ENCODE measurements at regions not wholly inside any gene's neighbourhood (a gene's known extent, or its start where the extent isn't known, plus 50 kb on each side); places are given as distances from the start of the nearest gene placed in this dataset.

DNA sequence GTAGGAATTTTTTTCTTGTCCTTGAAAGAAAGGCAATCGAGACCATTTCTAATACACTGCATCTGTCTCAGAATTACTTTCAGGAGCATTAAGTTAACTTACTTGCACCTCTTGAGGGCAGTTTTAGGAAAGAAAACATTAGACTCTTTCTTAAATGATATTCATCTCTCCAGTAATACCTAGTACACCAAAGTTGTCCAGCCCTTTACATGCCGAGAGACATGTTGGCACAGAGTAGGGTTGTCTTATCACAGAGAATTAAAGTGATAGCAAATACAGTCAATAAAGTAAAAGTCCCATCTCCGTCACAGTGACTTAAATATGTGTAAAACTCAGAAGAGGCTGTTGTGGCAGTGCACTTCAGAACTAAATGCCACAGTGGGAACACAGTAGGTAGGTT is 154.3 kb upstream of the KCNN2 start:
- no peak overlapping the region for H3K27ac ChIP-seq (ENCODE audit: low read length)
- no peaks in the 10 kb centered on the region for H3K4me1 ChIP-seq (ENCODE audit: insufficient read depth, low read length)
- H3K27me3 ChIP-seq (ENCODE audit: insufficient read depth, low read length) = no peaks in the 10 kb centered on the region
- H3K36me3 ChIP-seq (ENCODE audit: insufficient read depth, low read depth, low read length) = no peaks in the 10 kb centered on the region
- no peak overlapping the region for H3K9ac ChIP-seq (ENCODE audit: low read depth, low read length)
- no peaks in the 10 kb centered on the region for H3K9me3 ChIP-seq (ENCODE audit: insufficient read depth, low read depth, low read length)
- H3K4me3 ChIP-seq (ENCODE audit: low read length) = no peak overlapping the region

- no peaks in the 10 kb centered on the region for H3K36me3 ChIP-seq (ENCODE audit: insufficient read depth, low read depth, low read length)
- H3K9ac ChIP-seq (ENCODE audit: low read depth, low read length) = no peak overlapping the region
- no peaks in the 10 kb centered on the region for H3K4me1 ChIP-seq (ENCODE audit: insufficient read depth, low read length)
- no peaks in the 10 kb centered on the region for H3K27me3 ChIP-seq (ENCODE audit: insufficient read depth, low read length)
- no peaks in the 10 kb centered on the region for H3K9me3 ChIP-seq (ENCODE audit: insufficient read depth, low read depth, low read length)
- H3K27ac ChIP-seq (ENCODE audit: low read length) = no peak overlapping the region
- H3K4me3 ChIP-seq (ENCODE audit: low read length) = no peak overlapping the region
These were observed 153.8 kb upstream of the KCNN2 start for GRCh38 chr5:114208120-114208519.

DNA sequence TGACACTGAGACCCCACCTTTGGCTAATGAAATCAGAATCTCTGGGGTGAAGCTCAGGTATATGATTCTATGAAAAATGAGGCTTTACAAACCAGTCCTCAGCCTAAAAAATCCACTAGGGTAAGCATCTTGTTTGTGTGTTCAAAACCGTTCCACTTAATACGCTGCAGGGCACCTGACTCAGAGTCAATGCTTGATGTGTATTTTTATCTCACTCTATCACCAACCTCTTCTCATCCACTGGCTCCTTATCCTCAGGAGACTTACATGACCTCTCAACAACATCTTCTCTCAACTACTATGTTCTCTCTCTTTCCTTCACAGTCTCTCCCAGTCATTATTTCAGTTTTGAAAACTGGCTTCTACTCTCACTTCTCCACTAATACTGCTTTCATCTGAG is 153.3 kb upstream of the KCNN2 start:
- Histone ChIP-seq H3K36me3 (ENCODE audit: insufficient read depth, low read depth, low read length) (no peaks in the 10 kb centered on the region), H3K27ac (ENCODE audit: low read length) (no peak overlapping the region), H3K9me3 (ENCODE audit: insufficient read depth, low read depth, low read length) (no peaks in the 10 kb centered on the region), H3K9ac (ENCODE audit: low read depth, low read length) (no peak overlapping the region), H3K4me3 (ENCODE audit: low read length) (no peak overlapping the region), H3K4me1 (ENCODE audit: insufficient read depth, low read length) (no peaks in the 10 kb centered on the region), H3K27me3 (ENCODE audit: insufficient read depth, low read length) (no peaks in the 10 kb centered on the region)

GRCh38 chr5:114210662-114211061 is 151.2 kb upstream of the KCNN2 start:
- no peaks in the 10 kb centered on the region for H3K36me3 ChIP-seq (ENCODE audit: insufficient read depth, low read depth, low read length)
- no peaks in the 10 kb centered on the region for H3K4me1 ChIP-seq (ENCODE audit: insufficient read depth, low read length)
- H3K9ac ChIP-seq (ENCODE audit: low read depth, low read length) = no peak overlapping the region
- H3K9me3 ChIP-seq (ENCODE audit: insufficient read depth, low read depth, low read length) = no peaks in the 10 kb centered on the region
- no peaks in the 10 kb centered on the region for H3K27me3 ChIP-seq (ENCODE audit: insufficient read depth, low read length)
- no peak overlapping the region for H3K4me3 ChIP-seq (ENCODE audit: low read length)
- H3K27ac ChIP-seq (ENCODE audit: low read length) = no peak overlapping the region

DNA sequence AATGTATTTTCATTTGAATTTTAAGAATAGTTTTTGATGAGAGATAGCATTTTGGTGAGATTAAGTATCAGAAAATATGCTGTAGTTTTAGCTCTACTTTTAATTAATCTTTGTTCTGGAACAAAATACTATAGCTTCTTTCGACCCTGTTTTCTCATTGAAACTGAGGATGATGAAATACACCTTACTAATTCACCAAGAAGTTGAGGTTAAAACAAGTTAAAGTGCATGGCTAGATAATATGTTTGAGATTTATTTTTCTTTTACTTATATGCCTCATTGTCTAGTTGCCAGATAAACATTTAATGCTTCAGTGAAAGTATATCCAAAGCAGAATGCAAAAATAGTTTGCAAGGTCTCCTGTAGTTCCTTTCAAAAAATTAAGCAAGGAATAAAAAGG is 140.1 kb upstream of the KCNN2 start:
- no peak overlapping the region for H3K9ac ChIP-seq (ENCODE audit: low read depth, low read length)

DNA sequence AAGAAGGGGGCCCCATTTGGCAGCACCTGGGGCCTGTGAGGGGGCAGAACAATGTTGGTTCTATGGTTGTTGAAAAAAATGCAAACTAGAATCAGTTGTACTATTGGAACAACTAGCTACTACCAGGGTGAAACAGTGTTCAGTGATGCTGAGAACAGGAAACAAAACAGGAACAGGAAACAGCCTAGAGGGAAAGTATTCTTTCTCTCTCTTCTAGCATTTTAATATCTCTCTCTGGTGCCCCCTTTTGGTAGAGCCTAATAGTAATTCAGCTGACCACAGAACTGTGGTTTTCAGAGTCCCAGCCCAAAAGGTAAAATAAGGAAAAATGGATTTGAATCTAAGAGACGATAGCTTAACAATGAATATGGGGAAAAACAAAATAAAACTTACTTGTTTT is 138.0 kb upstream of the KCNN2 start:
- Histone ChIP-seq H3K9me3 (ENCODE audit: insufficient read depth, low read depth, low read length) (no peaks in the 10 kb centered on the region), H3K36me3 (ENCODE audit: insufficient read depth, low read depth, low read length) (no peaks in the 10 kb centered on the region), H3K27me3 (ENCODE audit: insufficient read depth, low read length) (no peaks in the 10 kb centered on the region), H3K27ac (ENCODE audit: low read length) (no peak overlapping the region), H3K9ac (ENCODE audit: low read depth, low read length) (no peak overlapping the region), H3K4me3 (ENCODE audit: low read length) (no peak overlapping the region), H3K4me1 (ENCODE audit: insufficient read depth, low read length) (no peaks in the 10 kb centered on the region)

More for the DNA sequence above, 140.1 kb upstream of the KCNN2 start:
- H3K36me3 ChIP-seq (ENCODE audit: insufficient read depth, low read depth, low read length) = no peaks in the 10 kb centered on the region
- H3K27ac ChIP-seq (ENCODE audit: low read length) = no peak overlapping the region
- H3K4me3 ChIP-seq (ENCODE audit: low read length) = no peak overlapping the region
- no peaks in the 10 kb centered on the region for H3K27me3 ChIP-seq (ENCODE audit: insufficient read depth, low read length)
- no peaks in the 10 kb centered on the region; the same call in 1 of the 2 replicates for H3K9me3 ChIP-seq (ENCODE audit: insufficient read depth, low read depth, low read length)
- H3K4me1 ChIP-seq (ENCODE audit: insufficient read depth, low read length) = no peaks in the 10 kb centered on the region

- Histone ChIP-seq H3K4me3 (ENCODE audit: low read length) (no peak overlapping the region), H3K36me3 (ENCODE audit: insufficient read depth, low read depth, low read length) (no peaks in the 10 kb centered on the region)
These were observed 124.1 kb upstream of the KCNN2 start for GRCh38 chr5:114237766-114238165.

DNA sequence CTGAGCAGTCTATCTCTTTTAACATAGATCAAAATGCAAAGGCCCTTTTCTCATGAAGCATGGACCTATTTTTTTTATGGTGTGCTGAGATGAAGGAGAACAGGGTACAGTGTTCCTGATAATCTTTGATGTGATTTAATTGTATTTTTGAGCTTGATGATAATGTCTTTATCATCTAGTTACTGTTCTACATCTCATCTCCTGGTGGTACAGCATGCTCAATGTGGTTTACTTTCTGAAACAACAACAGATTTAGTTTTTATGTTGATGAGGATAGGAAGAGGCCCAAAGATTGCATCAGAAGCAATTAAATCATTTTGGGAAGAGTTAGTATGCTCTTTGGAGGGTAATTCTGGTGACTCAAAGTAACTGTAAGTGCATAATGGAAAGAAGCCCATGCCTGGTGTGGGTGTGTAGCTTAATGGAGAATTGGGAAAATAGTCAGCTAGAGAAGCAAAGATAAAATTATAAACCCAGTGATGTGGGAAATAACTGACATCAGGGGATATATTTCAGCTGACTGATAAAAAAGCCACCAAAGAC is 123.0 kb upstream of the KCNN2 start:
- H3K9me3 ChIP-seq (ENCODE audit: insufficient read depth, low read depth, low read length) = no peaks in the 10 kb centered on the region
- no peaks in the 10 kb centered on the region for H3K27me3 ChIP-seq (ENCODE audit: insufficient read depth, low read length)
- H3K4me3 ChIP-seq (ENCODE audit: low read length) = no peak overlapping the region
- no peaks in the 10 kb centered on the region for H3K4me1 ChIP-seq (ENCODE audit: insufficient read depth, low read length)
- no peaks in the 10 kb centered on the region for H3K36me3 ChIP-seq (ENCODE audit: insufficient read depth, low read depth, low read length)
- no peak overlapping the region for H3K27ac ChIP-seq (ENCODE audit: low read length)
- H3K9ac ChIP-seq (ENCODE audit: low read depth, low read length) = no peak overlapping the region

More at GRCh38 chr5:114237766-114238165, 124.1 kb upstream of the KCNN2 start:
- H3K9me3 ChIP-seq (ENCODE audit: insufficient read depth, low read depth, low read length) = no peaks in the 10 kb centered on the region
- H3K27ac ChIP-seq (ENCODE audit: low read length) = no peak overlapping the region
- H3K4me1 ChIP-seq (ENCODE audit: insufficient read depth, low read length) = no peaks in the 10 kb centered on the region
- H3K27me3 ChIP-seq (ENCODE audit: insufficient read depth, low read length) = no peaks in the 10 kb centered on the region
- H3K9ac ChIP-seq (ENCODE audit: low read depth, low read length) = no peak overlapping the region

DNA sequence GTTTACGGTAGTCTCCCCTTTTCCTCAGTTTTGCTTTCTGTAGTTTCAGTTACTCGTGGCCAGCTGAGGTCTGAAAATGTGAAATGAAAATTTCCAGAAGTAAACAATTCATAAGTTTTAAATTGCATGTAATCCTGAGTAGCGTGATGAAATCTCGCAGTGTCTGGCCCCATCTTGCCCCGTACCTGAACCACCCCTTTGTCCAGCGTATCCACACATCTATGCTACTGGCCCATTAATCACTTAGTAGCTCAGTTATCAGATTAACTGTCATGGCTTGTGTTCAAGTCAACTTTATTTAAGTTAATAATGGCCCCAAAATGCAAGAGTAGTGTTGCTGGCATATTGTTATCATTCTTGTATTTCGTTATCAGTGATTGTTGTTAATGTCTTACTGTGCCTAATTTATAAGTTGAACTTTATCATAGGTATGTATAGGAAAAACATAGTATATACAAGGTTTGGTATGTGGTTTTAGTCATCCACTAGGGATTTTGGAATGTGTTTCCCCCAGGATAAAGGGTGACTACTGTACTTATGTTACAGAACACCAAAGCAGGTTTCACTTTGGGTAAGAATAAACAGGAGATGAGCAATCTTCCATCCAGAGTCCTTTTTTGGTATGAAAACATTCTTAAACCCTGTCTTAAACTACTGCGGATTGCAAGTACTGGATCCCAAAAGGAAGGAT is 118.4 kb upstream of the KCNN2 start:
- Histone ChIP-seq H3K4me1 (ENCODE audit: insufficient read depth, low read length) (no peaks in the 10 kb centered on the region), H3K9me3 (ENCODE audit: insufficient read depth, low read depth, low read length) (no peaks in the 10 kb centered on the region), H3K36me3 (ENCODE audit: insufficient read depth, low read depth, low read length) (no peaks in the 10 kb centered on the region), H3K27me3 (ENCODE audit: insufficient read depth, low read length) (no peaks in the 10 kb centered on the region), H3K27ac (ENCODE audit: low read length) (no peak overlapping the region), H3K9ac (ENCODE audit: low read depth, low read length) (no peak overlapping the region), H3K4me3 (ENCODE audit: low read length) (no peak overlapping the region)

- Histone ChIP-seq H3K36me3 (ENCODE audit: insufficient read depth, low read depth, low read length) (no peaks in the 10 kb centered on the region), H3K4me3 (ENCODE audit: low read length) (no peak overlapping the region), H3K27ac (ENCODE audit: low read length) (no peak overlapping the region), H3K9ac (ENCODE audit: low read depth, low read length) (no peak overlapping the region), H3K9me3 (ENCODE audit: insufficient read depth, low read depth, low read length) (no peaks in the 10 kb centered on the region), H3K27me3 (ENCODE audit: insufficient read depth, low read length) (no peaks in the 10 kb centered on the region), H3K4me1 (ENCODE audit: insufficient read depth, low read length) (no peaks in the 10 kb centered on the region)
These were observed 117.9 kb upstream of the KCNN2 start for GRCh38 chr5:114243972-114244317.

- no peak overlapping the region for H3K9ac ChIP-seq (ENCODE audit: low read depth, low read length)
- no peak overlapping the region for H3K27ac ChIP-seq (ENCODE audit: low read length)
- H3K36me3 ChIP-seq (ENCODE audit: insufficient read depth, low read depth, low read length) = no peaks in the 10 kb centered on the region
- no peaks in the 10 kb centered on the region for H3K27me3 ChIP-seq (ENCODE audit: insufficient read depth, low read length)
- H3K4me3 ChIP-seq (ENCODE audit: low read length) = no peak overlapping the region
- no peaks in the 10 kb centered on the region for H3K9me3 ChIP-seq (ENCODE audit: insufficient read depth, low read depth, low read length)
- H3K4me1 ChIP-seq (ENCODE audit: insufficient read depth, low read length) = no peaks in the 10 kb centered on the region; the same call in 1 of the 2 replicates
These were observed 112.0 kb upstream of the KCNN2 start for GRCh38 chr5:114249823-114250222.

- no peak overlapping the region for H3K9ac ChIP-seq (ENCODE audit: low read depth, low read length)
- no peaks in the 10 kb centered on the region for H3K36me3 ChIP-seq (ENCODE audit: insufficient read depth, low read depth, low read length)
- no peaks in the 10 kb centered on the region for H3K9me3 ChIP-seq (ENCODE audit: insufficient read depth, low read depth, low read length)
- H3K27ac ChIP-seq (ENCODE audit: low read length) = no peak overlapping the region
- H3K4me3 ChIP-seq (ENCODE audit: low read length) = no peak overlapping the region
- H3K4me1 ChIP-seq (ENCODE audit: insufficient read depth, low read length) = peaks cover 4% of the 10 kb centered on the region; the same call in 1 of the 2 replicates
- no peaks in the 10 kb centered on the region for H3K27me3 ChIP-seq (ENCODE audit: insufficient read depth, low read length)
These were observed 111.3 kb upstream of the KCNN2 start for GRCh38 chr5:114250536-114250935.

Data from iPS-20b (cell line).